ENCODE measurements at regions not wholly inside any gene's neighbourhood (a gene's known extent, or its start where the extent isn't known, plus 50 kb on each side); places are given as distances from the start of the nearest gene placed in this dataset.

DNA sequence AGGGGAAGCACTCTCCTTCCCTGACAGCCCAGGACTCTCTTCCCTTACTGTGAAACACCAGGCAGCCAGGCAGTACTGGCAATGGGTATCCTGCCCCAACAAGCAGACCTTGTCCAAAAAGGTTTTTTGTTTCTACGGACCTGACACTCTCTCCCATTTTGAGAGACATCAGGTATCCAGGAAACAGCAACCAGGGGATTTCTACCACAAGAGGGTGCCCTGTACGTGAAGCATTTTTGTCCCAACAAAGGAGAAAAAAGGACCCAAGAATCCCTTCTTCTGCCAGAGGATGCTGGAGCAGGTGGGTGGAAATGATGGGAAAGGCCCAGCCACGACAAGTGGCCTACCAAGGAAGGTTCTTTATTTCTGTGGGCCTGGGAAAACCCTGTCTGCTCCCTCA lies 65.7 kb upstream of the FGF13 start:
- Histone ChIP-seq H3K4me1 (ENCODE audit: insufficient read depth) (no peaks in the 10 kb centered on the region), H4K20me1 (ENCODE audit: insufficient read depth, poor library complexity, severe bottlenecking) (no peaks in the 10 kb centered on the region), H3K9me3 (ENCODE audit: low read depth) (no peaks in the 10 kb centered on the region), H3K27me3 (no peaks in the 10 kb centered on the region), H3K9me2 (replicated peaks; ENCODE audit: insufficient read depth) (no peaks in the 10 kb centered on the region), H3K36me3 (replicated peaks; ENCODE audit: insufficient read depth, low read depth) (no peaks in the 10 kb centered on the region), H3K27ac (no peak overlapping the region), H3K4me2 (no peak overlapping the region), H3K79me2 (no peaks in the 10 kb centered on the region), H3K4me3 (no peak overlapping the region), H2AFZ (no peak overlapping the region)
- 71% methylated on average over 3 of the region's 3 CpGs for WGBS (ENCODE audit: low lambda C conversion rate, missing lambda C conversion rate)
- TF ChIP-seq, protein P1, sequence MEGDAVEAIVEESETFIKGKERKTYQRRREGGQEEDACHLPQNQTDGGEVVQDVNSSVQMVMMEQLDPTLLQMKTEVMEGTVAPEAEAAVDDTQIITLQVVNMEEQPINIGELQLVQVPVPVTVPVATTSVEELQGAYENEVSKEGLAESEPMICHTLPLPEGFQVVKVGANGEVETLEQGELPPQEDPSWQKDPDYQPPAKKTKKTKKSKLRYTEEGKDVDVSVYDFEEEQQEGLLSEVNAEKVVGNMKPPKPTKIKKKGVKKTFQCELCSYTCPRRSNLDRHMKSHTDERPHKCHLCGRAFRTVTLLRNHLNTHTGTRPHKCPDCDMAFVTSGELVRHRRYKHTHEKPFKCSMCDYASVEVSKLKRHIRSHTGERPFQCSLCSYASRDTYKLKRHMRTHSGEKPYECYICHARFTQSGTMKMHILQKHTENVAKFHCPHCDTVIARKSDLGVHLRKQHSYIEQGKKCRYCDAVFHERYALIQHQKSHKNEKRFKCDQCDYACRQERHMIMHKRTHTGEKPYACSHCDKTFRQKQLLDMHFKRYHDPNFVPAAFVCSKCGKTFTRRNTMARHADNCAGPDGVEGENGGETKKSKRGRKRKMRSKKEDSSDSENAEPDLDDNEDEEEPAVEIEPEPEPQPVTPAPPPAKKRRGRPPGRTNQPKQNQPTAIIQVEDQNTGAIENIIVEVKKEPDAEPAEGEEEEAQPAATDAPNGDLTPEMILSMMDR (IDR thresholded peaks at IDR 0.05; ENCODE audit: poor library complexity): no peak
- TF ChIP-seq EZH2 (IDR thresholded peaks at IDR 0.05; ENCODE audit: borderline replicate concordance) (no peak), EZH2phosphoT487 (IDR thresholded peaks at IDR 0.05; ENCODE audit: low read depth, severe bottlenecking, unreplicated experiment) (no peak)
- no peak for DNase-seq (ENCODE audit: low spot score)

DNA sequence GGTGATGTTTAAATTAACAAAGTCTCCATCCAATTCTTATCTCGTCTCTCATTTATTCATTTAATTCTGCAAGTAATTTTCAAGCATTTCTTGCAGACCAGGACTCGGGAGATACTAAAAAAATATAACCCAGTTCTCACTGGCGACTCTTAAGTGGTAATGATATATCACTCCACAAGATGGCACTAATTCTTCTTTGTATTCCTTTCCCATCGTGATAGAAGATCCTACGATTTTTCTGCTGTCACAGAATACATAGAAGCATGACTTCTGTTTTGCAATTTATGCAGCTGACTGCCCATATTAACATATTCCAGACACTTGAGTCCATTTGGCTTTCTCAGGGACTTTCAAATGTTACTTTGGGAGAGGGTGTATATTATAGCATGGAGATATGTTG lies 64.0 kb upstream of the FGF13 start:
- DNase-seq (ENCODE audit: low spot score): peak; percentile 28
- H2AFZ ChIP-seq: no peak overlapping the region
- no peak overlapping the region for H3K4me2 ChIP-seq
- H3K27ac ChIP-seq: no peak overlapping the region
- H3K4me3 ChIP-seq: no peak overlapping the region
- H3K79me2 ChIP-seq: no peaks in the 10 kb centered on the region
- H3K36me3 ChIP-seq (replicated peaks; ENCODE audit: insufficient read depth, low read depth): no peaks in the 10 kb centered on the region
- no peaks in the 10 kb centered on the region for H3K9me3 ChIP-seq (ENCODE audit: low read depth)
- H3K4me1 ChIP-seq (ENCODE audit: insufficient read depth): no peaks in the 10 kb centered on the region
- H4K20me1 ChIP-seq (ENCODE audit: insufficient read depth, poor library complexity, severe bottlenecking): no peaks in the 10 kb centered on the region
- no peaks in the 10 kb centered on the region for H3K9me2 ChIP-seq (replicated peaks; ENCODE audit: insufficient read depth)
- TF ChIP-seq, protein P1 (IDR thresholded peaks at IDR 0.05; ENCODE audit: poor library complexity): peak; percentile 49
- no peak for TF ChIP-seq EZH2phosphoT487 (IDR thresholded peaks at IDR 0.05; ENCODE audit: low read depth, severe bottlenecking, unreplicated experiment)
- 26% methylated on average over 5 of the region's 5 CpGs for WGBS (ENCODE audit: low lambda C conversion rate, missing lambda C conversion rate)
- no peaks in the 10 kb centered on the region for H3K27me3 ChIP-seq

DNA sequence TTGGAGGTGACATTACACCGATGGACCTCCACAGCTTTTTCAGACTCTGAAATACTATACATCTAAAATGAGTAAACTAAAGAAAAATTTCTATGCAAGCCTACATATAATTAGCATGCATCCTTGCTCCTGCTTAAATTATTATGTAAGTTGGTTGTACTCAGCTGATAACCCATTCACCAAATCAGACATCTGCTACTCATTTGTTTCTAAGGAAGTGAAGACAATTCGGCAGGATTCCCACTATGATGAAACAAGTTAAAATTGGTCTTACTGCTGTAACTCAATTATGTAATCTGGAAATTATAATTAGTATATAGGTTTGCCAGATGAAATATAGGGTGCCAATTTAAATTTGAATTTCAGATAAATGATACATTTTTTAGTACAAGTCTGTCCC lies 59.5 kb upstream of the FGF13 start:
- H3K9me3 ChIP-seq (ENCODE audit: low read depth): no peaks in the 10 kb centered on the region
- H4K20me1 ChIP-seq (ENCODE audit: insufficient read depth, poor library complexity, severe bottlenecking): no peaks in the 10 kb centered on the region
- no peaks in the 10 kb centered on the region for H3K27me3 ChIP-seq
- TF ChIP-seq EZH2phosphoT487 (IDR thresholded peaks at IDR 0.05; ENCODE audit: low read depth, severe bottlenecking, unreplicated experiment): no peak
- no peak for TF ChIP-seq EZH2 (IDR thresholded peaks at IDR 0.05; ENCODE audit: borderline replicate concordance)
- TF ChIP-seq, protein P1 (IDR thresholded peaks at IDR 0.05; ENCODE audit: poor library complexity): no peak
- H3K9me2 ChIP-seq (replicated peaks; ENCODE audit: insufficient read depth): no peaks in the 10 kb centered on the region
- H3K27ac ChIP-seq: no peak overlapping the region
- no peaks in the 10 kb centered on the region for H3K79me2 ChIP-seq
- H2AFZ ChIP-seq: no peak overlapping the region
- H3K36me3 ChIP-seq (replicated peaks; ENCODE audit: insufficient read depth, low read depth): no peaks in the 10 kb centered on the region
- no peaks in the 10 kb centered on the region for H3K4me1 ChIP-seq (ENCODE audit: insufficient read depth)
- H3K4me3 ChIP-seq: no peak overlapping the region
- no peak for DNase-seq (ENCODE audit: low spot score)
- WGBS (ENCODE audit: low lambda C conversion rate, missing lambda C conversion rate): 83% methylated on average over 2 of the region's 2 CpGs
- H3K4me2 ChIP-seq: no peak overlapping the region

DNA sequence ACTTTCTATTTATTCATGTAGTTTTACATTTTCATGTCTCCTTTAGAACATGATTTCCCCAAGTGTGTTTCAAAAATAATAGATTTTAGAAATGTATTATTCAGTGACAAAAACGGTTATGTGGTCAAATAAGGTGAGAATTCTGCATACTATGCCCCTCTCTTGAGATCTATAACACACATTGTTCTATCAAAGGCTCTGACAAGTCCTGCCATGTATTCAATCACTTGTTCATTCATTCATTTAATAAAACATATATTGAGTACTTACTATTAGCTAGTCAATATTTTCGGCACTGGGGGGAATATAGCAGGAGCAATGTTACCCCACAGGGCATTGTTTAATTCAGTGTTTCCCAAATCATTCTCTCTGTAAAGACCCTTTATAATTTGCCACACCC lies 58.4 kb upstream of the FGF13 start:
- no peaks in the 10 kb centered on the region for H3K9me2 ChIP-seq (replicated peaks; ENCODE audit: insufficient read depth)
- no peaks in the 10 kb centered on the region for H3K9me3 ChIP-seq (ENCODE audit: low read depth)
- H3K79me2 ChIP-seq: no peaks in the 10 kb centered on the region
- no peak overlapping the region for H2AFZ ChIP-seq
- no peak for DNase-seq (ENCODE audit: low spot score)
- no peak overlapping the region for H3K4me2 ChIP-seq
- TF ChIP-seq EZH2phosphoT487 (IDR thresholded peaks at IDR 0.05; ENCODE audit: low read depth, severe bottlenecking, unreplicated experiment) (no peak), EZH2 (IDR thresholded peaks at IDR 0.05; ENCODE audit: borderline replicate concordance) (no peak)
- TF ChIP-seq, protein P1 (IDR thresholded peaks at IDR 0.05; ENCODE audit: poor library complexity): no peak
- H3K27ac ChIP-seq: no peak overlapping the region
- H3K27me3 ChIP-seq: no peaks in the 10 kb centered on the region
- WGBS (ENCODE audit: low lambda C conversion rate, missing lambda C conversion rate): 77% methylated on average over 2 of the region's 2 CpGs
- H3K4me1 ChIP-seq (ENCODE audit: insufficient read depth): no peaks in the 10 kb centered on the region
- no peaks in the 10 kb centered on the region for H4K20me1 ChIP-seq (ENCODE audit: insufficient read depth, poor library complexity, severe bottlenecking)
- H3K36me3 ChIP-seq (replicated peaks; ENCODE audit: insufficient read depth, low read depth): no peaks in the 10 kb centered on the region
- H3K4me3 ChIP-seq: no peak overlapping the region
